ENCODE measurements at regions not wholly inside any gene's neighbourhood (a gene's known extent, or its start where the extent isn't known, plus 50 kb on each side); places are given as distances from the start of the nearest gene placed in this dataset.

GRCh38 chr10:86595496-86595895, 58.9 kb upstream of the OPN4 start:
- no peak overlapping the region for H3K9ac ChIP-seq (ENCODE audit: insufficient read depth, low read length)
- no peaks in the 10 kb centered on the region for H3K79me2 ChIP-seq (ENCODE audit: control insufficient read depth, insufficient read depth, low read length)
- H3K36me3 ChIP-seq (ENCODE audit: control insufficient read depth, insufficient read depth, low read length), result no peaks in the 10 kb centered on the region
- no peaks in the 10 kb centered on the region for H3K4me1 ChIP-seq (ENCODE audit: control insufficient read depth, extremely low read depth, insufficient read depth, low read length)
- H2AFZ ChIP-seq (ENCODE audit: low read length), result no peak overlapping the region
- H4K20me1 ChIP-seq (ENCODE audit: control insufficient read depth, extremely low read depth, insufficient read depth, low read length), result no peaks in the 10 kb centered on the region
- no peak overlapping the region for H3K4me2 ChIP-seq (ENCODE audit: extremely low read depth, insufficient read depth, low read length)
- TF ChIP-seq CTCF (conservative IDR thresholded peaks at IDR 0.05 in 1 of 2, IDR thresholded peaks at IDR 0.05 in 1 of 2; ENCODE audit: low read depth in 1 of 2, low read length in 2 of 2) (no peak), EZH2 (IDR thresholded peaks at IDR 0.05; ENCODE audit: low read length, missing control alignments) (no peak)
- H3K27ac ChIP-seq (ENCODE audit: insufficient read depth, low read length), result no peak overlapping the region
- no peak for DNase-seq (ENCODE audit: low read depth in 2 of 2)
- no peaks in the 10 kb centered on the region for H3K27me3 ChIP-seq (ENCODE audit: control insufficient read depth, insufficient read depth, low read length)
- H3K9me3 ChIP-seq (ENCODE audit: control insufficient read depth, insufficient read depth, low read depth, low read length), result no peaks in the 10 kb centered on the region
- no peak overlapping the region for H3K4me3 ChIP-seq (replicated peaks in 1 of 4; ENCODE audit: control extremely low read depth in 1 of 4, insufficient read depth in 1 of 4, low read depth in 3 of 4, low read length in 4 of 4)

- no peak overlapping the region for H2AFZ ChIP-seq (ENCODE audit: low read length)
Observed at GRCh38 chr10:86596266-86596665, 58.1 kb upstream of the OPN4 start.

GRCh38 chr10:86597306-86597705, 57.0 kb upstream of the OPN4 start:
- no peak overlapping the region for H3K9ac ChIP-seq (ENCODE audit: insufficient read depth, low read length)
- no peak for DNase-seq (ENCODE audit: low read depth in 2 of 2)
- no peaks in the 10 kb centered on the region for H4K20me1 ChIP-seq (ENCODE audit: control insufficient read depth, extremely low read depth, insufficient read depth, low read length)
- no peak overlapping the region for H3K4me3 ChIP-seq (replicated peaks in 1 of 4; ENCODE audit: control extremely low read depth in 1 of 4, insufficient read depth in 1 of 4, low read depth in 3 of 4, low read length in 4 of 4)
- no peak for TF ChIP-seq EZH2 (IDR thresholded peaks at IDR 0.05; ENCODE audit: low read length, missing control alignments)
- no peak for TF ChIP-seq CTCF (conservative IDR thresholded peaks at IDR 0.05 in 1 of 2, IDR thresholded peaks at IDR 0.05 in 1 of 2; ENCODE audit: low read depth in 1 of 2, low read length in 2 of 2)
- H3K36me3 ChIP-seq (ENCODE audit: control insufficient read depth, insufficient read depth, low read length), result no peaks in the 10 kb centered on the region
- no peak overlapping the region for H2AFZ ChIP-seq (ENCODE audit: low read length)
- H3K4me1 ChIP-seq (ENCODE audit: control insufficient read depth, extremely low read depth, insufficient read depth, low read length), result no peaks in the 10 kb centered on the region
- no peak overlapping the region for H3K4me2 ChIP-seq (ENCODE audit: extremely low read depth, insufficient read depth, low read length)
- H3K79me2 ChIP-seq (ENCODE audit: control insufficient read depth, insufficient read depth, low read length), result no peaks in the 10 kb centered on the region
- no peak overlapping the region for H3K27ac ChIP-seq (ENCODE audit: insufficient read depth, low read length)
- no peaks in the 10 kb centered on the region for H3K9me3 ChIP-seq (ENCODE audit: control insufficient read depth, insufficient read depth, low read depth, low read length)
- no peaks in the 10 kb centered on the region for H3K27me3 ChIP-seq (ENCODE audit: control insufficient read depth, insufficient read depth, low read length)

More at GRCh38 chr10:86596266-86596665, 58.1 kb upstream of the OPN4 start:
- H3K4me3 ChIP-seq (replicated peaks in 1 of 4; ENCODE audit: control extremely low read depth in 1 of 4, insufficient read depth in 1 of 4, low read depth in 3 of 4, low read length in 4 of 4), result no peak overlapping the region
- no peaks in the 10 kb centered on the region for H3K9me3 ChIP-seq (ENCODE audit: control insufficient read depth, insufficient read depth, low read depth, low read length)
- TF ChIP-seq CTCF (conservative IDR thresholded peaks at IDR 0.05 in 1 of 2, IDR thresholded peaks at IDR 0.05 in 1 of 2; ENCODE audit: low read depth in 1 of 2, low read length in 2 of 2) (no peak), EZH2 (IDR thresholded peaks at IDR 0.05; ENCODE audit: low read length, missing control alignments) (no peak)
- no peak overlapping the region for H3K9ac ChIP-seq (ENCODE audit: insufficient read depth, low read length)
- no peaks in the 10 kb centered on the region for H4K20me1 ChIP-seq (ENCODE audit: control insufficient read depth, extremely low read depth, insufficient read depth, low read length)
- peak in 1 of 2 donors; percentile 27 for DNase-seq (ENCODE audit: low read depth in 2 of 2)
- no peak overlapping the region for H3K4me2 ChIP-seq (ENCODE audit: extremely low read depth, insufficient read depth, low read length)
- H3K79me2 ChIP-seq (ENCODE audit: control insufficient read depth, insufficient read depth, low read length), result no peaks in the 10 kb centered on the region
- H3K4me1 ChIP-seq (ENCODE audit: control insufficient read depth, extremely low read depth, insufficient read depth, low read length), result no peaks in the 10 kb centered on the region
- H3K27ac ChIP-seq (ENCODE audit: insufficient read depth, low read length), result no peak overlapping the region
- H3K36me3 ChIP-seq (ENCODE audit: control insufficient read depth, insufficient read depth, low read length), result no peaks in the 10 kb centered on the region
- no peaks in the 10 kb centered on the region for H3K27me3 ChIP-seq (ENCODE audit: control insufficient read depth, insufficient read depth, low read length)
